CD1c-positive myeloid dendritic cell (primary cell): ENCODE measurements at regions not wholly inside any gene's neighbourhood (a gene's known extent, or its start where the extent isn't known, plus 50 kb on each side); places are given as distances from the start of the nearest gene placed in this dataset.
"Not testable (repeated sequence)": the region's sequence is repeated elsewhere in the genome, so short reads cannot be mapped to it uniquely, and the experiment has no call there.

ENCODE experiments used
- DNase-seq: peaks from one replicate; pipeline ENCODE4 v3.0.0-alpha.2; 2016; ENCODE audit errors: extremely low spot score

- DNase-seq = no peak
These were observed 105.5 kb downstream of the FEM1C start for GRCh38 chr5:115439042-115439441.

GRCh38 chr5:115435778-115436712, 108.5 kb downstream of the FEM1C start:
- no peak for DNase-seq

- no peak for DNase-seq
These were observed 109.4 kb downstream of the FEM1C start for GRCh38 chr5:115435065-115435777.

GRCh38 chr5:115433918-115434317, 110.7 kb downstream of the FEM1C start:
- DNase-seq = no peak

- DNase-seq = no peak
These were observed 111.9 kb downstream of the FEM1C start for GRCh38 chr5:115432691-115433090.

- no peak for DNase-seq
These were observed 113.5 kb downstream of the FEM1C start for GRCh38 chr5:115431116-115431515.

GRCh38 chr5:115430374-115430773, 114.2 kb downstream of the FEM1C start:
- no peak for DNase-seq

GRCh38 chr5:115429345-115429940, 115.1 kb downstream of the FEM1C start:
- no peak for DNase-seq

GRCh38 chr5:115428676-115429075, 115.9 kb downstream of the FEM1C start:
- DNase-seq = no peak

GRCh38 chr5:115428248-115428647, 116.3 kb downstream of the FEM1C start:
- no peak for DNase-seq

GRCh38 chr5:115424446-115424845, 120.1 kb downstream of the FEM1C start:
- DNase-seq = no peak

GRCh38 chr5:115424030-115424429, 120.5 kb downstream of the FEM1C start:
- no peak for DNase-seq

GRCh38 chr5:115423541-115423940, 121.0 kb downstream of the FEM1C start:
- DNase-seq = no peak

GRCh38 chr5:115423051-115423450, 121.5 kb downstream of the FEM1C start:
- DNase-seq = no peak

- DNase-seq = not testable (repeated sequence)
These were observed 123.8 kb downstream of the FEM1C start for GRCh38 chr5:115420812-115421211.

- DNase-seq = peak; percentile 58
These were observed 123.6 kb upstream of the CCDC112 start for GRCh38 chr5:115419846-115420585.

- no peak for DNase-seq
These were observed 122.3 kb upstream of the CCDC112 start for GRCh38 chr5:115418788-115419187.

GRCh38 chr5:115417076-115417475, 120.6 kb upstream of the CCDC112 start:
- no peak for DNase-seq

GRCh38 chr5:115415143-115415491, 118.7 kb upstream of the CCDC112 start:
- DNase-seq = peak; percentile 71

- DNase-seq = peak; percentile 73
These were observed 118.1 kb upstream of the CCDC112 start for GRCh38 chr5:115414406-115415142.

GRCh38 chr5:115413651-115414050, 117.2 kb upstream of the CCDC112 start:
- no peak for DNase-seq
